ENCODE measurements at regions not wholly inside any gene's neighbourhood (a gene's known extent, or its start where the extent isn't known, plus 50 kb on each side); places are given as distances from the start of the nearest gene placed in this dataset.

- no peaks in the 10 kb centered on the region for H3F3A ChIP-seq (ENCODE audit: insufficient read depth, low read length)
- no peaks in the 10 kb centered on the region for H3K27me3 ChIP-seq (ENCODE audit: insufficient read depth, low read length)
- H3K36me3 ChIP-seq (ENCODE audit: insufficient read depth, low read length), result no peaks in the 10 kb centered on the region
- no peak overlapping the region for H3K4me3 ChIP-seq (ENCODE audit: low read depth, low read length, poor library complexity, severe bottlenecking)
- H3K79me2 ChIP-seq (ENCODE audit: insufficient read depth, low read length), result no peaks in the 10 kb centered on the region
- H4K20me1 ChIP-seq (ENCODE audit: insufficient read depth, low read length), result no peaks in the 10 kb centered on the region
- no peak overlapping the region for H3K27ac ChIP-seq (ENCODE audit: low read depth, low read length, poor library complexity, severe bottlenecking)
- H2AFZ ChIP-seq (ENCODE audit: low read length), result no peak overlapping the region
- TF ChIP-seq EZH2 (IDR thresholded peaks at IDR 0.05; ENCODE audit: borderline replicate concordance, low read length), result no peak
- no peak for TF ChIP-seq CTCF (IDR thresholded peaks at IDR 0.05; ENCODE audit: low read length)
- no peak overlapping the region for H3K9ac ChIP-seq (ENCODE audit: low read length)
- H3K9me3 ChIP-seq (ENCODE audit: low read length), result no peaks in the 10 kb centered on the region
- H3K4me1 ChIP-seq (ENCODE audit: insufficient read depth, low read length, severe bottlenecking), result no peaks in the 10 kb centered on the region
- no peaks in the 10 kb centered on the region for H3K9me2 ChIP-seq (ENCODE audit: low read depth, low read length)
- H3K4me2 ChIP-seq (ENCODE audit: low read length), result no peak overlapping the region
Measured at GRCh38 chr18:8538935-8539334, 70.3 kb upstream of the RAB12 start.

DNA sequence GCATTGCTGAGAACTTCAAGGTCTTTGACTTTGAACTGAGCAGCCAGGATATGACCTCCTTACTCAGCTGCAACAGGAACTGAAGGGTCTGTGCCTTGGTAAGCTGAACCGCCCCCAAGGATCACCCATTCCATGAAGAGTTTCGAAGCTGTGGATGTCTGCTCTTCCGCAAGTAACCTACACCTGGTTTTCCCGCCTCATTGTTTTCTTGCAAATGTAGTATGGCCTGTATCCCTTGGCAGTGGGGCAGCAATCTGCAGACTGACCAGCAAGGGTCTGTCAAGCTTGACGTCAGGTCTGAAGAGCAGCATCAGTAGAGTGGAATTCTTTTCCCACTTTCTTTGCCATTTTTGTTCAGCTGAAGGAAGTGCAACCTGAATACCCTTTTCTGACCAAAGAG, 62.6 kb upstream of the RAB12 start:
- Histone ChIP-seq H3F3A (ENCODE audit: insufficient read depth, low read length) (no peaks in the 10 kb centered on the region), H3K36me3 (ENCODE audit: insufficient read depth, low read length) (no peaks in the 10 kb centered on the region), H4K20me1 (ENCODE audit: insufficient read depth, low read length) (no peaks in the 10 kb centered on the region), H3K27ac (ENCODE audit: low read depth, low read length, poor library complexity, severe bottlenecking) (no peak overlapping the region), H2AFZ (ENCODE audit: low read length) (no peak overlapping the region), H3K79me2 (ENCODE audit: insufficient read depth, low read length) (no peaks in the 10 kb centered on the region), H3K4me3 (ENCODE audit: low read depth, low read length, poor library complexity, severe bottlenecking) (no peak overlapping the region), H3K27me3 (ENCODE audit: insufficient read depth, low read length) (no peaks in the 10 kb centered on the region), H3K4me1 (ENCODE audit: insufficient read depth, low read length, severe bottlenecking) (no peaks in the 10 kb centered on the region), H3K9me2 (ENCODE audit: low read depth, low read length) (no peaks in the 10 kb centered on the region), H3K4me2 (ENCODE audit: low read length) (no peak overlapping the region), H3K9me3 (ENCODE audit: low read length) (no peaks in the 10 kb centered on the region), H3K9ac (ENCODE audit: low read length) (no peak overlapping the region)
- TF ChIP-seq EZH2 (IDR thresholded peaks at IDR 0.05; ENCODE audit: borderline replicate concordance, low read length) (no peak), CTCF (IDR thresholded peaks at IDR 0.05; ENCODE audit: low read length) (no peak)

DNA sequence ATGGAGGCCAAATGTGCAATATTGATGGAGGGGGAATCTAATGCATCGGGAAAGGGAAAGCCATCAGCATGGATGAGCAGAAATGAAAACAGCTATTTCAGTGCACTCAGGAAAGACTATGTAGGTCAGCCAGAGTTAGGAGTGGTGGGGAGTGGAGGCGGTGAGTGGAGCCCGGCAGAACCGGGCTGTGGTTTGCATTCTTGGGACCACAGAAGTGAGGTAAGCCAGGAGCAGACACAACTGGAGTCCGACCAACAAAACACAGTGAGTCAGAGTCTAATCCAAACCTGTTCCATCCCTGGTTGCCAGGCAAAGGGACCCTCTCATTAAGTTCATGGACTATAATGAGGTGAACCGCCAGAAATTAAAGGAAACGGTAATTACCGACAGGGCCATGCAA, 61.1 kb upstream of the RAB12 start:
- Histone ChIP-seq H3K9me2 (ENCODE audit: low read depth, low read length) (no peaks in the 10 kb centered on the region), H3K27ac (ENCODE audit: low read depth, low read length, poor library complexity, severe bottlenecking) (no peak overlapping the region), H2AFZ (ENCODE audit: low read length) (no peak overlapping the region), H4K20me1 (ENCODE audit: insufficient read depth, low read length) (no peaks in the 10 kb centered on the region), H3K9ac (ENCODE audit: low read length) (no peak overlapping the region), H3K27me3 (ENCODE audit: insufficient read depth, low read length) (no peaks in the 10 kb centered on the region; the same call in 1 of the 2 replicates), H3K9me3 (ENCODE audit: low read length) (no peaks in the 10 kb centered on the region), H3K4me3 (ENCODE audit: low read depth, low read length, poor library complexity, severe bottlenecking) (no peak overlapping the region), H3F3A (ENCODE audit: insufficient read depth, low read length) (no peaks in the 10 kb centered on the region), H3K36me3 (ENCODE audit: insufficient read depth, low read length) (no peaks in the 10 kb centered on the region), H3K79me2 (ENCODE audit: insufficient read depth, low read length) (no peaks in the 10 kb centered on the region), H3K4me2 (ENCODE audit: low read length) (no peak overlapping the region), H3K4me1 (ENCODE audit: insufficient read depth, low read length, severe bottlenecking) (no peaks in the 10 kb centered on the region)
- TF ChIP-seq EZH2 (IDR thresholded peaks at IDR 0.05; ENCODE audit: borderline replicate concordance, low read length) (no peak), CTCF (IDR thresholded peaks at IDR 0.05; ENCODE audit: low read length) (no peak)

Measured in OCI-LY1 (cell line).